OCI-LY7 (cell line): ENCODE measurements at regions not wholly inside any gene's neighbourhood (a gene's known extent, or its start where the extent isn't known, plus 50 kb on each side); places are given as distances from the start of the nearest gene placed in this dataset.

Experiments
- BruUV-seq: library from RNA; stranded (reverse); fragments of 400-500 nt; replicated peaks from 2 replicates; lab custom pipeline; 2021; lab: Mats Ljungman, UMichigan
- CTCF ChIA-PET: fragments of 300-600 bp; sonication (Branson Sonifier 250); formaldehyde crosslinking; loops from one replicate; lab custom pipeline; 2022; ENCODE audit warnings: antibody characterized with exemption; ENCODE audit not compliant: unreplicated experiment; lab: Charles Lee
- POLR2A ChIA-PET: fragments of 300-600 bp; sonication (Branson Sonifier 250); formaldehyde crosslinking; loops from one replicate; lab custom pipeline; 2022; ENCODE audit warnings: antibody characterized with exemption; lab: Charles Lee
- DNase-seq: peaks from one replicate; pipeline ENCODE4 v3.0.0-alpha.2; 2015; ENCODE audit warnings: low spot score
- H2AFZ ChIP-seq: fragments of 200-600 bp; sonication (generic), shearing (Covaris generic); 2 replicates; pipeline ENCODE4 v1.6.1; 2014; ENCODE audit warnings: mild to moderate bottlenecking, antibody characterized with exemption, low read length, moderate library complexity
- H3K27ac ChIP-seq: fragments of 200-600 bp; sonication (generic); 2 replicates; pipeline ENCODE4 v1.5.1; 2014; ENCODE audit warnings: mixed run types, low read depth, mild to moderate bottlenecking, moderate library complexity, low read length, inconsistent platforms; ENCODE audit not compliant: poor library complexity, severe bottlenecking
- H3K36me3 ChIP-seq: fragments of 200-600 bp; sonication (generic); 2 replicates; pipeline ENCODE4 v1.6.1; 2014; ENCODE audit warnings: mild to moderate bottlenecking, antibody characterized with exemption, low read length, moderate library complexity, mixed read lengths; ENCODE audit not compliant: insufficient read depth
- H3K4me1 ChIP-seq: fragments of 200-600 bp; sonication (generic); 2 replicates; pipeline ENCODE4 v1.5.1; 2014; ENCODE audit warnings: mild to moderate bottlenecking, low read length; ENCODE audit not compliant: insufficient read depth, poor library complexity, severe bottlenecking
- H3K4me2 ChIP-seq: fragments of 200-600 bp; sonication (generic); 2 replicates; pipeline ENCODE4 v1.6.1; 2014; ENCODE audit warnings: mild to moderate bottlenecking, low read length
- H3K4me3 ChIP-seq: fragments of 200-600 bp; sonication (generic); 2 replicates; pipeline ENCODE4 v1.5.1; 2014; ENCODE audit warnings: mild to moderate bottlenecking, low read depth, low read length; ENCODE audit not compliant: poor library complexity, severe bottlenecking
- H3K79me2 ChIP-seq: fragments of 200-600 bp; sonication (generic); 2 replicates; pipeline ENCODE4 v1.6.1; 2016; ENCODE audit warnings: low read depth, mild to moderate bottlenecking, low read length, moderate library complexity, mixed read lengths; ENCODE audit not compliant: insufficient read depth
- H3K9me2 ChIP-seq: fragments of 200-600 bp; sonication (generic); 2 replicates; pipeline ENCODE4 v1.6.1; 2016; ENCODE audit warnings: mild to moderate bottlenecking, low read length, mixed read lengths; ENCODE audit not compliant: insufficient read depth
- H3K9me3 ChIP-seq: fragments of 200-600 bp; sonication (generic); 2 replicates; pipeline ENCODE4 v1.6.1; 2014; ENCODE audit warnings: mild to moderate bottlenecking, mixed run types, low read length, mixed read lengths
- H4K20me1 ChIP-seq: fragments of 200-600 bp; sonication (generic); 2 replicates; pipeline ENCODE4 v1.6.1; 2014; ENCODE audit warnings: mild to moderate bottlenecking, antibody characterized with exemption, low read length, moderate library complexity, mixed read lengths; ENCODE audit not compliant: insufficient read depth
- EZH2phosphoT487 ChIP-seq: fragments of 200-600 bp; sonication (generic); IDR thresholded peaks from 2 replicates; pipeline ENCODE4 v1.6.1; 2018; ENCODE audit warnings: low read depth, borderline replicate concordance, mild to moderate bottlenecking, mixed run types, antibody characterized with exemption, low read length, moderate library complexity, mixed read lengths
- intact Hi-C: fragments of 100-400 bp; cut with micrococcal nuclease; formaldehyde crosslinking; loops from one replicate; pipeline ENCODE4 v1.10.0; 2022; ENCODE audit not compliant: unreplicated experiment
- TF ChIP-seq, protein P1 (sequence below): fragments of 200-600 bp; sonication (generic); conservative IDR thresholded peaks from 2 replicates; pipeline ENCODE4 v1.5.1; 2014; ENCODE audit warnings: mild to moderate bottlenecking, antibody characterized with exemption, low read length, moderate library complexity, mixed read lengths

DNA sequence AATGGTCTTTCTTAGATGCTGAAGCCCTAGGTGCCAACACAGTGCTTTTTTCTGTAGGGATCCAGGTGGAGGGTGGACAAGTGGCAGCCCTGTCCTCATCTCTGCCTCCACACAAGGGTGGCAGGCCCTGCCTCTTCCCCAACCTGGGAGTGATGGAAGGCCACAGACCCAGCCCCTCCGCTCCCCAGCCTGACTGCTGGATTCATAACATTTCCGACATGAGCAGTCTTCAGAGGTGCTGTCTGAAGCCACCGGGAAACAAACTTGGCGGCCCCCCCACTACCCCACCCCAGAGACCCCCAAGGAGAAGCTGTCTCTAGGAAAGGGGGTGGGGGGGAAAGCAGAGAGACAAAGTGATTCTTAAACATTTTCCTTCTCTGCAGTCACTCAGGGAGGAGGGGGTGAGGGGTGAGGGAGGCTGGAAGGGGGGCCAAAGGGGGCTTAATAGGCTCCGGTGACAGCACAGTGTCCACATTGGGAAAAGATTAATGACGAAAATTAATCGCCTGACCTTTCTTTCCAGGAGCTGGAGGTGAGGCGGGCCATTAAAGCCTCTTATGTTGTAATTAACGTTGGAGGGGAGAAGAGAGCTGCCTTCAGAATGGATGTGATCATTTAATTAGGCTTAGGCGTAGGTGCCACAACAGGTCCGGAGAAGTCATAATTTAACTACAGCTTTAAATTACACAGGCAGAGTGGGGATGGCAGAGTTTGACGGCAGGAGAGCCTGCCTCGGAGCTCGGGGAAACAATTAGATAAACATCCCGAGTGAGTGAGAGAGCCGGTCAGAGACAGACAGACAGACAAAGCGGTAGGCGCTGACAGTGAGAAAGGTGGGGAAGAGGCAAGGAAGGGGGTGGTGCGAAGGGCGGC lies 76.8 kb upstream of the FOXP4 start:
- Histone ChIP-seq H3K79me2 (no peaks in the 10 kb centered on the region), H3K9me2 (no peaks in the 10 kb centered on the region), H3K4me3 (no peak overlapping the region), H3K36me3 (no peaks in the 10 kb centered on the region), H3K4me1 (no peaks in the 10 kb centered on the region), H3K9me3 (no peaks in the 10 kb centered on the region), H3K27ac (no peak overlapping the region), H2AFZ (no peak overlapping the region), H3K4me2 (no peak overlapping the region), H4K20me1 (no peaks in the 10 kb centered on the region)
- TF ChIP-seq, protein P1, sequence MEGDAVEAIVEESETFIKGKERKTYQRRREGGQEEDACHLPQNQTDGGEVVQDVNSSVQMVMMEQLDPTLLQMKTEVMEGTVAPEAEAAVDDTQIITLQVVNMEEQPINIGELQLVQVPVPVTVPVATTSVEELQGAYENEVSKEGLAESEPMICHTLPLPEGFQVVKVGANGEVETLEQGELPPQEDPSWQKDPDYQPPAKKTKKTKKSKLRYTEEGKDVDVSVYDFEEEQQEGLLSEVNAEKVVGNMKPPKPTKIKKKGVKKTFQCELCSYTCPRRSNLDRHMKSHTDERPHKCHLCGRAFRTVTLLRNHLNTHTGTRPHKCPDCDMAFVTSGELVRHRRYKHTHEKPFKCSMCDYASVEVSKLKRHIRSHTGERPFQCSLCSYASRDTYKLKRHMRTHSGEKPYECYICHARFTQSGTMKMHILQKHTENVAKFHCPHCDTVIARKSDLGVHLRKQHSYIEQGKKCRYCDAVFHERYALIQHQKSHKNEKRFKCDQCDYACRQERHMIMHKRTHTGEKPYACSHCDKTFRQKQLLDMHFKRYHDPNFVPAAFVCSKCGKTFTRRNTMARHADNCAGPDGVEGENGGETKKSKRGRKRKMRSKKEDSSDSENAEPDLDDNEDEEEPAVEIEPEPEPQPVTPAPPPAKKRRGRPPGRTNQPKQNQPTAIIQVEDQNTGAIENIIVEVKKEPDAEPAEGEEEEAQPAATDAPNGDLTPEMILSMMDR, result no peak
- TF ChIP-seq EZH2phosphoT487, result no peak
- POLR2A ChIA-PET, result no interaction called here
- intact Hi-C loops, result no loop called here
- no TSS peak for BruUV-seq
- no peak for DNase-seq
- CTCF ChIA-PET, result no interaction called here

DNA sequence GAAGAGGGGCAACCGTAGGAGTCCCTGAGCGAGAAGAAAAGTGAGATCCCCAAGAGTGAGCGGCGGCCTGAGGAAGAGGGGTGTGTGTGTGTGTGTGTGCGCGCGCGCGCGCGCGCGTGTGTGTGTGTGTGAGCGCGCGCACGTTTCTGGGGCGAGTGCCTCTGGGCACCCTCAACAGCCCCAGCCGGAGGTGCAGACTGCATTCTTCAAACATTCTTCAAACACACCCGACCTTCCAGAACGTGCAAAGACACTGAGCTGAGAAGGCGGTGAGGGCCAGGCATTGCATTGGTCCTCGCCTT lies 76.2 kb upstream of the FOXP4 start:
- CTCF ChIA-PET, result no interaction called here
- BruUV-seq, result no TSS peak

More for the DNA sequence above, 76.2 kb upstream of the FOXP4 start:
- Histone ChIP-seq H3K9me2 (no peaks in the 10 kb centered on the region), H3K27ac (no peak overlapping the region), H3K4me3 (no peak overlapping the region), H3K9me3 (no peaks in the 10 kb centered on the region), H4K20me1 (no peaks in the 10 kb centered on the region), H2AFZ (no peak overlapping the region), H3K4me2 (no peak overlapping the region), H3K79me2 (no peaks in the 10 kb centered on the region), H3K4me1 (no peaks in the 10 kb centered on the region), H3K36me3 (no peaks in the 10 kb centered on the region)
- no peak for DNase-seq
- POLR2A ChIA-PET, result no interaction called here
- no peak for TF ChIP-seq EZH2phosphoT487
- TF ChIP-seq, protein P1, result no peak
- intact Hi-C loops, result no loop called here
